ENCODE measurements at regions not wholly inside any gene's neighbourhood (a gene's known extent, or its start where the extent isn't known, plus 50 kb on each side); places are given as distances from the start of the nearest gene placed in this dataset.

DNA sequence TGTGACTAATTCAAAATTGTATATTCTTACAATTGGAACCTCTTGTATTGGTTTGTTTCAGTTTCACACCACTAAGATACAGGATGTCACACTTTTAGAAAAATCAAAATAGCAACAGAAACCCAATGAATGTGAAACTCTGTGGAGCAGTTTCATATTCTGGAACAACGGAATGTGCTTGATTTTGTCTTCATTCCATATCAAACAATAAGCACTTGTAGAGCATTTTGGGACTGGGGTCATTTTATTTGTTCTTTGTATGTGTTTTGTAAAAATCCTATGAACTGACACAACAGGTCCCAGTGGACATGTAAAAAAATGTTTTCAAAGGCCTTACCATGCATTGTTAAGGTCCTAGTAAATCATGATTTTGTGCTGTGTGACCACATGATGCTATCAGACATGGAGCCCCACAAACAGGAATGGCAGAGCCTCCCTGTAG is 123.1 kb downstream of the DKK1 start:
- Mint-ChIP-seq H3K4me1 (ENCODE audit: low read depth, unreplicated experiment) (no peaks in the 10 kb centered on the region), H3K9me3 (ENCODE audit: unreplicated experiment) (no peaks in the 10 kb centered on the region), H3K27me3 (ENCODE audit: unreplicated experiment) (no peaks in the 10 kb centered on the region), H3K27ac (ENCODE audit: unreplicated experiment) (no peak overlapping the region), H3K36me3 (ENCODE audit: unreplicated experiment) (no peaks in the 10 kb centered on the region), H3K4me3 (ENCODE audit: unreplicated experiment) (no peak overlapping the region)
- no peak for DNase-seq
- TF ChIP-seq, protein P1, sequence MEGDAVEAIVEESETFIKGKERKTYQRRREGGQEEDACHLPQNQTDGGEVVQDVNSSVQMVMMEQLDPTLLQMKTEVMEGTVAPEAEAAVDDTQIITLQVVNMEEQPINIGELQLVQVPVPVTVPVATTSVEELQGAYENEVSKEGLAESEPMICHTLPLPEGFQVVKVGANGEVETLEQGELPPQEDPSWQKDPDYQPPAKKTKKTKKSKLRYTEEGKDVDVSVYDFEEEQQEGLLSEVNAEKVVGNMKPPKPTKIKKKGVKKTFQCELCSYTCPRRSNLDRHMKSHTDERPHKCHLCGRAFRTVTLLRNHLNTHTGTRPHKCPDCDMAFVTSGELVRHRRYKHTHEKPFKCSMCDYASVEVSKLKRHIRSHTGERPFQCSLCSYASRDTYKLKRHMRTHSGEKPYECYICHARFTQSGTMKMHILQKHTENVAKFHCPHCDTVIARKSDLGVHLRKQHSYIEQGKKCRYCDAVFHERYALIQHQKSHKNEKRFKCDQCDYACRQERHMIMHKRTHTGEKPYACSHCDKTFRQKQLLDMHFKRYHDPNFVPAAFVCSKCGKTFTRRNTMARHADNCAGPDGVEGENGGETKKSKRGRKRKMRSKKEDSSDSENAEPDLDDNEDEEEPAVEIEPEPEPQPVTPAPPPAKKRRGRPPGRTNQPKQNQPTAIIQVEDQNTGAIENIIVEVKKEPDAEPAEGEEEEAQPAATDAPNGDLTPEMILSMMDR (IDR thresholded peaks at IDR 0.05; ENCODE audit: partially characterized antibody, unreplicated experiment): no peak

- Mint-ChIP-seq H3K27ac (ENCODE audit: unreplicated experiment) (no peak overlapping the region), H3K9me3 (ENCODE audit: unreplicated experiment) (no peaks in the 10 kb centered on the region), H3K4me3 (ENCODE audit: unreplicated experiment) (no peak overlapping the region), H3K27me3 (ENCODE audit: unreplicated experiment) (no peaks in the 10 kb centered on the region), H3K36me3 (ENCODE audit: unreplicated experiment) (no peaks in the 10 kb centered on the region), H3K4me1 (ENCODE audit: low read depth, unreplicated experiment) (no peaks in the 10 kb centered on the region)
- TF ChIP-seq, protein P1 (IDR thresholded peaks at IDR 0.05; ENCODE audit: partially characterized antibody, unreplicated experiment): no peak
- DNase-seq: no peak
These were observed 124.0 kb downstream of the DKK1 start for GRCh38 chr10:52438119-52438518.

DNA sequence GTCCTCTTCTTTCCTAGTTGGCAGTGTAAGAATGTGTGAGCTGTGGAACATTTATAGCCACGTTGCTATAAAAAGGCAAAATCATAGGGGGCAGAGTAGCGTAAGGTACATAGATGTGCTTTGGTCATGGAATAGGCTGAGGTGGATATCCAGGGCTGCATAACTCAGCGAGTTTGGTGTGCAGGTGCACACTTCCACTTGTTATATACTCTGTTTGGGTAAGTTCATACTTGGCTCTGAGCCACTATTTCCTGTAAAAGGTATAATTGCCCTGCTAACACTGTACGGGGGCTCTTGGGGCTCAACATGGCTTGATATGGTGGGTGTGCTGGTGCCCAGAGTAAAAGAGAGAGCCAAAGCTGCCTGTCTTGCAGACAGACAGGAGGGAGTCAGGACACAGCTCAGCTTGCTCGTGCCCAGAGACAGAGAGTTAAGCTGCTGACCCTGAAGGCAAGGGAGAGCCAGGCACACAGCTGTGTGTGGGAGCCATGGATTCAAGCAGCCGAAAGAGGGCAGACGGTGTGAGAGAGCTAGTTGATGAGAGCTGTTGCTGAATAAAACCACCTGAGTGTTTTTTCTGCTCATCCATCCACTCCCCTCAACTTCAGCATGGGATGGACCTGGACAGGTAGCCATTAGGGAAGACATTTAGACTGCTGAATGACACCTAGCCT is 126.7 kb downstream of the DKK1 start:
- TF ChIP-seq, protein P1 (IDR thresholded peaks at IDR 0.05; ENCODE audit: partially characterized antibody, unreplicated experiment): no peak
- Mint-ChIP-seq H3K4me1 (ENCODE audit: low read depth, unreplicated experiment) (no peaks in the 10 kb centered on the region), H3K4me3 (ENCODE audit: unreplicated experiment) (no peak overlapping the region), H3K36me3 (ENCODE audit: unreplicated experiment) (no peaks in the 10 kb centered on the region), H3K27me3 (ENCODE audit: unreplicated experiment) (no peaks in the 10 kb centered on the region), H3K9me3 (ENCODE audit: unreplicated experiment) (no peaks in the 10 kb centered on the region), H3K27ac (ENCODE audit: unreplicated experiment) (no peak overlapping the region)
- no peak for DNase-seq

DNA sequence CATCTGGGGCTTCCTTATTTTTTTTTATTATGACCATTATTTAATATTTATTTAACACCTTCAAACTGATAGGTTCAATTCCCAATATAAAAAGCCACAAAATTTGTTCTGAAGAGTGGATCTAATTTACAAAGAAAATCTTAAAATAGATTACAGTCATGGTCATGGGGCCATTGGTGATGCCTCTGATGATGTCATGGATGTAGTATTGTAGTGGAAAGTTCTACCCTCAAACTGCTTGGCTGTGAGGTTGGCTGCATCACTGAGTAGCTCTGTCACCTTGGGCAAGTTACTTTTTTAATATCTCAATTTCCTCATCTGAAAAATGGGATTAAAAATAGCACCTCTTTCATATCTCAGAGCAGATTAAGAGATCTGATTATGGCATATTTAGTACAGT is 128.5 kb downstream of the DKK1 start:
- Mint-ChIP-seq H3K4me1 (ENCODE audit: low read depth, unreplicated experiment) (no peaks in the 10 kb centered on the region), H3K36me3 (ENCODE audit: unreplicated experiment) (no peaks in the 10 kb centered on the region), H3K9me3 (ENCODE audit: unreplicated experiment) (no peaks in the 10 kb centered on the region), H3K4me3 (ENCODE audit: unreplicated experiment) (no peak overlapping the region), H3K27ac (ENCODE audit: unreplicated experiment) (no peak overlapping the region), H3K27me3 (ENCODE audit: unreplicated experiment) (no peaks in the 10 kb centered on the region)
- TF ChIP-seq, protein P1 (IDR thresholded peaks at IDR 0.05; ENCODE audit: partially characterized antibody, unreplicated experiment): no peak
- no peak for DNase-seq
